DND-41 (cell line): ENCODE measurements at regions not wholly inside any gene's neighbourhood (a gene's known extent, or its start where the extent isn't known, plus 50 kb on each side); places are given as distances from the start of the nearest gene placed in this dataset.

ENCODE experiments used
- ATAC-seq: fragments of 200-7000 bp; cut with Tn5 transposase; 3 replicates; pipeline ENCODE4 v1.9.1; 2021; ENCODE audit warnings: low read depth; ENCODE audit not compliant: insufficient read depth
- DNase-seq: peaks from one replicate; pipeline ENCODE4 v3.0.0-alpha.2; 2020
- H2AFZ ChIP-seq: 2 replicates; pipeline ENCODE4 v1.6.0; 2012; ENCODE audit warnings: low read depth, low read length
- H3K27ac ChIP-seq: 2 replicates; pipeline ENCODE4 v1.5.1; 2012; ENCODE audit warnings: low read length, inconsistent platforms
- H3K27me3 ChIP-seq: fragments of 200-600 bp; sonication (generic); 2 replicates; pipeline ENCODE4 v1.6.0; 2012; ENCODE audit warnings: low read length, mild to moderate bottlenecking, inconsistent platforms; ENCODE audit not compliant: insufficient read depth, poor library complexity
- H3K36me3 ChIP-seq: 2 replicates; pipeline ENCODE4 v1.5.1; 2012; ENCODE audit warnings: low read length, inconsistent platforms; ENCODE audit not compliant: insufficient read depth
- H3K4me1 ChIP-seq: 2 replicates; pipeline ENCODE4 v1.5.1; 2012; ENCODE audit warnings: mild to moderate bottlenecking, low read length; ENCODE audit not compliant: insufficient read depth
- H3K4me2 ChIP-seq: 2 replicates; pipeline ENCODE4 v1.6.0; 2012; ENCODE audit warnings: mild to moderate bottlenecking, moderate library complexity, low read length, inconsistent platforms; ENCODE audit not compliant: insufficient read depth
- H3K4me3 ChIP-seq, 2 experiments: fragments of 200-600 bp in 1 of 2; shearing (Covaris generic) in 1 of 2; 2 replicates each; pipeline ENCODE4 v1.5.1; 2012 to 2016; ENCODE audit warnings: inconsistent platforms in 2 of 2, low read length in 2 of 2, mild to moderate bottlenecking in 2 of 2, low read depth in 1 of 2, moderate library complexity in 1 of 2
- H3K79me2 ChIP-seq: 2 replicates; pipeline ENCODE4 v1.6.0; 2012; ENCODE audit warnings: low read length, inconsistent platforms; ENCODE audit not compliant: insufficient read depth
- H3K9ac ChIP-seq: 2 replicates; pipeline ENCODE4 v1.6.0; 2012; ENCODE audit warnings: low read depth, mild to moderate bottlenecking, inconsistent platforms, low read length, moderate library complexity
- H3K9me3 ChIP-seq: 2 replicates; pipeline ENCODE4 v1.5.1; 2012; ENCODE audit warnings: low read length, moderate library complexity, mild to moderate bottlenecking, inconsistent platforms; ENCODE audit not compliant: insufficient read depth, severe bottlenecking
- H4K20me1 ChIP-seq: 2 replicates; pipeline ENCODE4 v1.6.0; 2012; ENCODE audit warnings: low read length; ENCODE audit not compliant: insufficient read depth
- CTCF ChIP-seq: IDR thresholded peaks from 2 replicates; pipeline ENCODE4 v1.5.1; 2012; ENCODE audit warnings: borderline replicate concordance, low read length, moderate library complexity, mild to moderate bottlenecking; ENCODE audit not compliant: poor library complexity, severe bottlenecking; ENCODE audit errors: extremely low read depth
- EZH2 ChIP-seq: IDR thresholded peaks from 3 replicates; pipeline ENCODE4 v1.6.1; 2012; ENCODE audit warnings: borderline replicate concordance, low read depth, mild to moderate bottlenecking, moderate library complexity, low read length, inconsistent platforms; ENCODE audit not compliant: severe bottlenecking

- Histone ChIP-seq H2AFZ (no peak overlapping the region), H3K27me3 (no peaks in the 10 kb centered on the region), H3K4me2 (no peak overlapping the region), H3K9me3 (no peaks in the 10 kb centered on the region), H3K36me3 (no peaks in the 10 kb centered on the region), H3K79me2 (no peaks in the 10 kb centered on the region), H3K9ac (no peak overlapping the region), H3K4me1 (no peaks in the 10 kb centered on the region), H3K27ac (no peak overlapping the region), H3K4me3 (no peak overlapping the region), H4K20me1 (no peaks in the 10 kb centered on the region)
- ATAC-seq (no peak), DNase-seq (no peak)
- TF ChIP-seq CTCF (no peak), EZH2 (no peak)
Observed at GRCh38 chr11:80188076-80188627, 747.3 kb upstream of the TENM4 start.

- Histone ChIP-seq H3K4me2 (no peak overlapping the region), H2AFZ (no peak overlapping the region), H3K79me2 (no peaks in the 10 kb centered on the region), H4K20me1 (no peaks in the 10 kb centered on the region), H3K4me3 (no peak overlapping the region), H3K36me3 (no peaks in the 10 kb centered on the region), H3K27ac (no peak overlapping the region), H3K9me3 (no peaks in the 10 kb centered on the region), H3K27me3 (no peaks in the 10 kb centered on the region), H3K9ac (no peak overlapping the region), H3K4me1 (no peaks in the 10 kb centered on the region)
- ATAC-seq (no peak), DNase-seq (no peak)
- TF ChIP-seq EZH2 (no peak), CTCF (no peak)
Observed at GRCh38 chr11:80186692-80187091, 745.9 kb upstream of the TENM4 start.

- ATAC-seq (no peak), DNase-seq (no peak)
- H3K36me3 ChIP-seq, result no peaks in the 10 kb centered on the region
- H4K20me1 ChIP-seq, result no peaks in the 10 kb centered on the region
- H3K4me2 ChIP-seq, result no peak overlapping the region
- H3K9me3 ChIP-seq, result peaks cover 2% of the 10 kb centered on the region
- H3K9ac ChIP-seq, result no peak overlapping the region
- H3K27ac ChIP-seq, result no peak overlapping the region
- H3K4me3 ChIP-seq, result no peak overlapping the region
- H3K4me1 ChIP-seq, result no peaks in the 10 kb centered on the region
- no peaks in the 10 kb centered on the region for H3K79me2 ChIP-seq
- H2AFZ ChIP-seq, result no peak overlapping the region
- H3K27me3 ChIP-seq, result no peaks in the 10 kb centered on the region
- TF ChIP-seq EZH2 (no peak), CTCF (no peak)
Observed at GRCh38 chr11:80182901-80183300, 742.1 kb upstream of the TENM4 start.
